Vagina (tissue), 2 donors: ENCODE measurements at regions not wholly inside any gene's neighbourhood (a gene's known extent, or its start where the extent isn't known, plus 50 kb on each side); places are given as distances from the start of the nearest gene placed in this dataset.

Experiments
- CTCF ChIP-seq, 3 experiments: fragments of 450-650 bp in 2 of 3; fragments of 200-600 bp in 1 of 3; sonication (generic) in 1 of 3; IDR thresholded peaks; one replicate each; pipeline ENCODE4 v1.5.1; 2017 to 2019; ENCODE audit warnings: antibody characterized with exemption in 3 of 3, mild to moderate bottlenecking in 2 of 3, moderate library complexity in 2 of 3
- POLR2A ChIP-seq, 2 donors: fragments of 450-650 bp; IDR thresholded peaks; one replicate each; pipeline ENCODE4 v1.6.1; 2017; ENCODE audit warnings: antibody characterized with exemption in 2 of 2, mild to moderate bottlenecking in 2 of 2, moderate library complexity in 2 of 2

GRCh38 chrX:39058724-39059123, 257.5 kb downstream of the MID1IP1 start:
- no peak for TF ChIP-seq CTCF (IDR thresholded peaks at IDR 0.05)
- TF ChIP-seq POLR2A (IDR thresholded peaks at IDR 0.05), result no peak
